Epithelial cell of proximal tubule (primary cell): ENCODE measurements at regions not wholly inside any gene's neighbourhood (a gene's known extent, or its start where the extent isn't known, plus 50 kb on each side); places are given as distances from the start of the nearest gene placed in this dataset.

Source experiments
- DNase-seq: peaks from one replicate; pipeline ENCODE4 v3.0.0-alpha.2; 2011; ENCODE audit warnings: low read depth
- H3K4me3 ChIP-seq: 2 replicates; pipeline ENCODE4 v1.5.1; 2011; ENCODE audit warnings: low read depth, mild to moderate bottlenecking, low read length
- CTCF ChIP-seq: conservative IDR thresholded peaks from 2 replicates; pipeline ENCODE4 v1.5.1; 2012; ENCODE audit warnings: low read depth, mild to moderate bottlenecking, low read length

DNA sequence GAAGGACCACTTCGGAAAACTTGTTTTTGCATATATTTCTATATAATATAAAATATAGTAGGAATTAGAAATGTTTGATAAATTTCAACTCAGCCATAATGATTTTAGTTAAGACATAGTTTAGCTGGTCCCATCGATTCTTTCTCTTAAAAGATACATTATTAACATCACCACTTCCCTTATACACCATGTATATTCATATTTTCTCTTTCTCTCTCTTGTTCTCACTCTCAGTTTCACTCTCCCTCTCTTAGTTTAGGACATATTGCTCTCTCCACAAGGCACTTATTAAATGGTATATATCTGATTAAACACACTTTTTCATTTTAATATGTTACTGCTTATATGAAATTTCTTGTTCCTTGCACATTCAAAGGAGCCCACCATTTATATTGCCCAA, 90.1 kb upstream of the RASEF start:
- TF ChIP-seq CTCF = no peak
- DNase-seq = no peak
- H3K4me3 ChIP-seq = no peak overlapping the region

DNA sequence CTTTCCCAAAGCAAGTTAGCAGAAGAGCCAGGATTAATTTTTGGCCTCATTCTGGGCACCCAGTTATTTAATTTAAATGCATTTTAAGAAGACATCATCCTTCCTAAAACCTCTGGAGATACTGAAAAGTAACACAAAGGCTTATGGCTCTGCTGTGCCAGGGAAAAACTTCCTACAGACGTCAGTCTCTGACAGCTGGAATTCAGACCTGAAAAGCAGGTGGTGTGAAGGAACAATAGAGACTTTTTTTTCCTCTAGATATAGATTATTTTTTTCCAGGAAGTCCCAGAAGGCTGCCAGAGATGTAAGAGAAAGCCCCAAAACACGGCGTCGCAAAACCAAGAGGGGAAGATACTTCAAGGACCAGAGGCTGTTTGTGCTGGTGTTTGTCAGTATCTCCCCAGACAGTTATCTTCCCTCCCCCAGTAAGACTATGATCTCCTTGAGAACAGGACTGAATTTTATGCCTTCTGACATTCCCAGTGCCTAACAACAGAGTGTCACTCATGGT, 88.7 kb upstream of the RASEF start:
- no peak for TF ChIP-seq CTCF
- H3K4me3 ChIP-seq = no peak overlapping the region
- no peak for DNase-seq

- no peak for DNase-seq
- H3K4me3 ChIP-seq = no peak overlapping the region
- no peak for TF ChIP-seq CTCF
Measured at GRCh38 chr9:83147315-83148149, 84.6 kb upstream of the RASEF start.

- DNase-seq = no peak
- no peak overlapping the region for H3K4me3 ChIP-seq
- TF ChIP-seq CTCF = no peak
Measured at GRCh38 chr9:83146325-83146724, 83.4 kb upstream of the RASEF start.

DNA sequence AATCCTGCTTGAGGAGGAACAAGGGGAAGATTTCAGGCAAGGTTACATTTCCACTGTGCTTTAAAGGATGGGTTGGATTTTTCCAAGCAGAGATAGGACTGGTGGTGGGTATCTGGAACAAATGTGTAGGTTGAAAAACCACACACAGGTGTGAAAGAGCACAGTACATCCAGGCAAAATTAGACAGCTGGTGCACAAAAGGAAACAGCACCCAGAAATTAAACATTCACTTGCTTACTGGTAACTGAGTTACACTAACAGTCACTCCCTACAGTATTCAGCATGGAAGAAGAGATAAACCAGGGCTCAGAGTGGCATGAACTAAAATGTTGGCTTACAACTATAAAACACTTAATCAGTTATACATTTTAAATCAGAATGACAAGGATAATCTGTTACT, 81.5 kb upstream of the RASEF start:
- no peak overlapping the region for H3K4me3 ChIP-seq
- TF ChIP-seq CTCF = no peak
- DNase-seq = no peak

DNA sequence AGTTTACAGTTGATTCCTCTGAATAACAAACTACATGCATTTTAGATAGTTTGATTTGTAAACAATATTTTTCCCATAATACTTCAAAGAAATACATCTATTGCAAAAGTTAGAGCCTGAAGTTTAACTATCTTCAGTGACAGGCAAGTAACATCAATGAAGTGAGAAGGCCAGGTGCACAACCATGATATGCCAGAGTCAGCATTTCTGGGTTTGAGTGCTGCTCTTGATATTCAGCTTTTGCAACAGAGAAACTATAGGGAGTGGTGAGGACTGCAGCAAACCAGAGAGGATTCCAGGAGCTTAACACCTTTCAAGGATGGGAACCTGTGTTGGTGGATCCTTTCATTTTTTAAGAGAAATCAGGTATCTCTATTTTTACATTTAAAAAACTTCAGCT, 79.4 kb upstream of the RASEF start:
- H3K4me3 ChIP-seq = no peak overlapping the region
- DNase-seq = no peak
- no peak for TF ChIP-seq CTCF

GRCh38 chr9:83141887-83142286, 78.9 kb upstream of the RASEF start:
- no peak overlapping the region for H3K4me3 ChIP-seq
- DNase-seq = no peak
- no peak for TF ChIP-seq CTCF
